ENCODE measurements at regions not wholly inside any gene's neighbourhood (a gene's known extent, or its start where the extent isn't known, plus 50 kb on each side); places are given as distances from the start of the nearest gene placed in this dataset.

DNA sequence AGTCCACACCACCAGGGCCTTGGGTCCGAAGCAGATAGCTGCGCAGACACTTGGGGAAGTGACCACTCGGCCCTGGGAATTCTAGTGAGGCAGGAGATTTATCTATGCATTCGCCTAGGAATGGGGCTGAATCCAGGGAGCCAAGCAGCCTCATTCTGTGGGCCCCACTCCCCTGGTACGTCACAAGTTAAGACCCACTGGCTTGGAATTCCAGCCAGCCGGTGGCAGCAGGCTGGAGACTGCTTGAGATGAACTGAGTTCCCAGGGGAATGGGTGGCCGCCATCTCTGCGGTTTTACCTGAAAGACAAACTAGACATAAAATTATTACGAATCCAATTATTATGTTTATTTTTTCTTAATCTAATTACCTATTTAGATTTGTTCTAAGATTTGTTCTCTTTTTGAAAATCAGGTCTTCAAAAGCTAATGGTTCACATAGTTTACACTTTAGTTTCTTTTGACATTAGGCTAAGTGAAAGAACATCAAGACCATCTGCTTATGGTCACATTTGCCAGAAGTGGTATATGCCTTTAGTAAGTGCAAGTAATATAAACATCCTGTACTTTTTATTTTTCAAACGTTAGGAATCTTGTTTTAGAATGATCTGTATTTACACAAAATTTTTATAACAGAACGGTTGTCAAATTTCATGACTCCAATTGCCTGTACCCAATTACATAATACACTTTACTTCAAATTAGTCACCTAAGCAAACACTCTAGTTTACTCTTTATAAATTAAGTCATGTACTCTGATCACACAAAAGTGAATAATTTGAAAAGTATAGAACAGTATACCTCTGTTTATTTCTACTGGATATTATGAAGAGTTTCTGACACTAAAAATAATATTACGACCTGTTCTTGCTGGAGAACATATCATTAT is 74.4 kb downstream of the SLITRK6 start:
- no peak for TF ChIP-seq CTCF (conservative IDR thresholded peaks at IDR 0.05; ENCODE audit: low read depth in 2 of 2)
- TF ChIP-seq ZNF114 (CRISPR knock-in tag; IDR thresholded peaks at IDR 0.05), result no peak
